Endodermal cell (in vitro differentiated cells): ENCODE measurements at regions not wholly inside any gene's neighbourhood (a gene's known extent, or its start where the extent isn't known, plus 50 kb on each side); places are given as distances from the start of the nearest gene placed in this dataset.

Experiments
- DNase-seq: peaks from one replicate; pipeline ENCODE4 v3.0.0-alpha.2; 2017
- H3K27ac ChIP-seq: 2 replicates; pipeline ENCODE4 v1.5.1; 2013; ENCODE audit warnings: mild to moderate bottlenecking, low read depth, low read length, moderate library complexity
- H3K27me3 ChIP-seq: 2 replicates; pipeline ENCODE4 v1.6.1; 2013; ENCODE audit warnings: mild to moderate bottlenecking, low read length, moderate library complexity; ENCODE audit not compliant: insufficient read depth, control insufficient read depth, poor library complexity, severe bottlenecking
- H3K36me3 ChIP-seq: 2 replicates; pipeline ENCODE4 v1.7.0; 2013; ENCODE audit warnings: mild to moderate bottlenecking, low read length, moderate library complexity; ENCODE audit not compliant: control insufficient read depth, insufficient read depth
- H3K4me1 ChIP-seq: one replicate; pipeline ENCODE4 v1.7.0; 2013; ENCODE audit warnings: low read length; ENCODE audit not compliant: control insufficient read depth, insufficient read depth
- H3K4me3 ChIP-seq: 2 replicates; pipeline ENCODE4 v1.5.1; 2013; ENCODE audit warnings: mild to moderate bottlenecking, low read length, moderate library complexity
- H3K9ac ChIP-seq: 2 replicates; pipeline ENCODE4 v1.6.1; 2013; ENCODE audit warnings: mild to moderate bottlenecking, low read length, moderate library complexity; ENCODE audit not compliant: poor library complexity, severe bottlenecking; ENCODE audit errors: extremely low read depth
- H3K9me3 ChIP-seq: 2 replicates; pipeline ENCODE4 v1.6.1; 2013; ENCODE audit warnings: mild to moderate bottlenecking, low read length, moderate library complexity; ENCODE audit not compliant: control insufficient read depth
- H3K27ac Mint-ChIP-seq: 2 replicates; pipeline ENCODE4 v1.8.0; 2020; ENCODE audit warnings: mixed read lengths
- H3K27me3 Mint-ChIP-seq: 2 replicates; pipeline ENCODE4 v1.8.0; 2021; ENCODE audit warnings: mild to moderate bottlenecking, mixed read lengths; ENCODE audit not compliant: insufficient read depth
- H3K36me3 Mint-ChIP-seq: 2 replicates; pipeline ENCODE4 v1.8.0; 2020; ENCODE audit warnings: low read depth, mixed read lengths
- H3K4me1 Mint-ChIP-seq: 2 replicates; pipeline ENCODE4 v1.8.0; 2020; ENCODE audit warnings: mixed read lengths
- H3K4me3 Mint-ChIP-seq: 2 replicates; pipeline ENCODE4 v1.8.0; 2020; ENCODE audit warnings: mild to moderate bottlenecking, moderate library complexity, mixed read lengths
- H3K9me3 Mint-ChIP-seq: 2 replicates; pipeline ENCODE4 v1.8.0; 2020; ENCODE audit warnings: mild to moderate bottlenecking, mixed read lengths
- CTCF ChIP-seq: fragments of 200-600 bp; sonication (generic); conservative IDR thresholded peaks from 2 replicates; pipeline ENCODE4 v1.5.0; 2021; ENCODE audit warnings: antibody characterized with exemption, mild to moderate bottlenecking
- WGBS, 2 experiments: methylation state at CpG; one replicate each; pipeline versions ENCODE4 v1.1.5 to v1.1.7; 2013; ENCODE audit warnings: missing lambda C conversion rate in 2 of 2, mixed read lengths in 1 of 2; ENCODE audit not compliant: insufficient coverage in 1 of 2, insufficient read length in 1 of 2; 5-methylcytosine and 5-hydroxymethylcytosine counted together

- Histone ChIP-seq H3K4me3 (no peak overlapping the region), H3K27ac (peak overlapping the region; percentile 65), H3K9me3 (peaks cover 9% of the 10 kb centered on the region), H3K9ac (no peak overlapping the region), H3K36me3 (no peaks in the 10 kb centered on the region), H3K27me3 (no peaks in the 10 kb centered on the region), H3K4me1 (no peaks in the 10 kb centered on the region)
- 70 to 91% methylated on average over 1 to 3 of the region's 3 CpGs for WGBS, 2 experiments
- no peak for DNase-seq
- H3K36me3 Mint-ChIP-seq = no peaks in the 10 kb centered on the region
- H3K27me3 Mint-ChIP-seq = no peaks in the 10 kb centered on the region
- H3K9me3 Mint-ChIP-seq = peaks cover 20% of the 10 kb centered on the region
- no peak overlapping the region for H3K4me3 Mint-ChIP-seq
- no peak for TF ChIP-seq CTCF
- no peaks in the 10 kb centered on the region for H3K4me1 Mint-ChIP-seq
- no peak overlapping the region for H3K27ac Mint-ChIP-seq
These were observed 571.9 kb downstream of the NYAP2 start for GRCh38 chr2:225971433-225971832.

GRCh38 chr2:225948903-225949302 lies 549.4 kb downstream of the NYAP2 start:
- H3K4me1 Mint-ChIP-seq = no peaks in the 10 kb centered on the region
- Histone ChIP-seq H3K4me1 (no peaks in the 10 kb centered on the region), H3K9me3 (peaks cover 7% of the 10 kb centered on the region), H3K4me3 (no peak overlapping the region), H3K9ac (no peak overlapping the region), H3K27ac (no peak overlapping the region), H3K36me3 (no peaks in the 10 kb centered on the region), H3K27me3 (no peaks in the 10 kb centered on the region)
- peaks cover 13% of the 10 kb centered on the region for H3K9me3 Mint-ChIP-seq
- WGBS, 2 experiments = 79 to 95% methylated on average over 4 of the region's 4 CpGs
- H3K27me3 Mint-ChIP-seq = no peaks in the 10 kb centered on the region
- DNase-seq = peak; percentile 74
- peak; percentile 66 for TF ChIP-seq CTCF
- no peak overlapping the region for H3K27ac Mint-ChIP-seq
- H3K4me3 Mint-ChIP-seq = no peak overlapping the region
- no peaks in the 10 kb centered on the region for H3K36me3 Mint-ChIP-seq

- TF ChIP-seq CTCF = no peak
These were observed 539.5 kb downstream of the NYAP2 start for GRCh38 chr2:225938991-225939390.

More at GRCh38 chr2:225938991-225939390, 539.5 kb downstream of the NYAP2 start:
- Mint-ChIP-seq H3K27me3 (no peaks in the 10 kb centered on the region), H3K27ac (no peak overlapping the region), H3K4me3 (no peak overlapping the region), H3K36me3 (no peaks in the 10 kb centered on the region), H3K9me3 (no peaks in the 10 kb centered on the region), H3K4me1 (no peaks in the 10 kb centered on the region)
- Histone ChIP-seq H3K36me3 (no peaks in the 10 kb centered on the region), H3K4me3 (no peak overlapping the region), H3K4me1 (no peaks in the 10 kb centered on the region), H3K9ac (no peak overlapping the region), H3K27ac (no peak overlapping the region), H3K27me3 (no peaks in the 10 kb centered on the region), H3K9me3 (no peaks in the 10 kb centered on the region)
- 96% methylated on average over 1 of the region's 1 CpG; no CpG with 5 or more reads in 1 of the 2 experiments for WGBS, 2 experiments
- no peak for DNase-seq
